ENCODE measurements at regions not wholly inside any gene's neighbourhood (a gene's known extent, or its start where the extent isn't known, plus 50 kb on each side); places are given as distances from the start of the nearest gene placed in this dataset.

GRCh38 chr4:187046471-187046870 is 322.8 kb upstream of the FAT1 start:
- no peaks in the 10 kb centered on the region for H3K36me3 ChIP-seq (ENCODE audit: insufficient read depth)
- DNase-seq (ENCODE audit: extremely low spot score), result no peak
- no peak overlapping the region for H3K27ac ChIP-seq (ENCODE audit: low read depth)
- 66% methylated on average over 4 of the region's 4 CpGs for WGBS
- no peak overlapping the region for H3K4me3 ChIP-seq (ENCODE audit: low read depth, low read length)
- no peaks in the 10 kb centered on the region for H3K4me1 ChIP-seq (ENCODE audit: insufficient read depth)

DNA sequence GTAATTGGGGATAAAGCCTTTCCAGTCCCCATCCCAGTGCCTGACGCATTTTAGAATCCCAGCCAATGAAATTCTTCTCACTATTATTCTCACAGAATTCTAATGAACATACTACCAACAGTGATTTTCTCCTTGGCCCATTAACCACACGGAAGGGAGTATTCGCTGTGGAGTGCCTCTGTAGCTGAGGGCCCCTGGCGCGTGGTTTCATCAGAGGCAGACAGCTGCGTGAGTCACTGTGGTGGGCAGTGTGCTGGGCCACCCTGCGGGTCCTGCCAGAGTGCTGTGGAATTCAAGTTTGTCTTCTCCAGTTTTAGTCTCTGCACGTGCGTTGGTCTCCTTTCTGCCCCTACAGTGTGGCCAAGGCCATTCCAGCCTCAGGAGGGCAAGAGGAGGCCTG is 335.4 kb upstream of the FAT1 start:
- no peak for DNase-seq (ENCODE audit: extremely low spot score)
- Histone ChIP-seq H3K4me1 (ENCODE audit: insufficient read depth) (no peaks in the 10 kb centered on the region), H3K27ac (ENCODE audit: low read depth) (no peak overlapping the region), H3K36me3 (ENCODE audit: insufficient read depth) (no peaks in the 10 kb centered on the region), H3K4me3 (ENCODE audit: low read depth, low read length) (no peak overlapping the region)
- 94% methylated on average over 9 of the region's 9 CpGs for WGBS

DNA sequence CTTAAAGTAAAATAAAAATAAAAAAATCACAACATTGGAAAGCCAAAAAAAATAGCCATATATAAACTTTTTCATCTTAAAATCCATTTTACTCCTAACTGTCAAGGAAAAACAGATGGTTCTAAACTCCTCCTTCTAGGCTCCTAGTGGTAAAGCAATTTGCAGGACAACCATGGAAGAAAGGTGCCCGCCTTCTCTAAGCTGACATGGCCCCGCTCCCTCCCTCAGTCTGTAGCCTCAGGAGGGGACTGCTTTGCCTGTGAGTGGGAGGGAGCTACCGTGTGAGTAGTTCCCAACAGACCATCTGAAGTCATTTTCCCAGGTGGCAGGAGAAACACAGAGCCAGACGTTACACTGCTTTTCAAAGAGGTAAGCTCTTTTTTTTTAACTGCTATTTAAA is 336.2 kb upstream of the FAT1 start:
- no peaks in the 10 kb centered on the region for H3K36me3 ChIP-seq (ENCODE audit: insufficient read depth)
- H3K4me3 ChIP-seq (ENCODE audit: low read depth, low read length), result no peak overlapping the region
- no peaks in the 10 kb centered on the region for H3K4me1 ChIP-seq (ENCODE audit: insufficient read depth)
- no peak overlapping the region for H3K27ac ChIP-seq (ENCODE audit: low read depth)
- DNase-seq (ENCODE audit: extremely low spot score), result no peak
- 44% methylated on average over 4 of the region's 4 CpGs for WGBS

- H3K36me3 ChIP-seq (ENCODE audit: insufficient read depth), result no peaks in the 10 kb centered on the region
- WGBS, result 90% methylated on average over 14 of the region's 14 CpGs
Measured at GRCh38 chr4:187060551-187060950, 336.9 kb upstream of the FAT1 start.

DNA sequence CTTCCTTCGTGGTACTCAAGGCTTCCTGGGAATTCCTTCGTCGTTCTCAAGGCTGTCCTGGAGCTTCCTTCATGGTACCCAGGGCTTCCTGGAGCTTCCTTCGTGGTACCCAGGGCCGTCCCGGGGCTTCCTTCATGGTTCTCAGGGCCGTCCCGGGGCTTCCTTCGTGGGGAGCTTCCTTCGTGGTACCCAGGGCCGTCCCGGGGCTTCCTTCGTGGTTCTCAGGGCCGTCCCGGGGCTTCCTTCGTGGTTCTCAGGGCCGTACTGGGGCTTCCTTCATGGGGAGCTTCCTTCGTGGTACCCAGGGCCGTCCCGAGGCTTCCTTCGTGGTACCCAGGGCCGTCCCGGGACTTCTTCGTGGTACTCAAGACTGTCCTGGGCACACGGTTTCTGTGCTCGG is 339.6 kb upstream of the FAT1 start:
- H3K27ac ChIP-seq (ENCODE audit: low read depth), result no peak overlapping the region
- no peaks in the 10 kb centered on the region for H3K36me3 ChIP-seq (ENCODE audit: insufficient read depth)
- no peak for DNase-seq (ENCODE audit: extremely low spot score)
- no peak overlapping the region for H3K4me3 ChIP-seq (ENCODE audit: low read depth, low read length)
- no peaks in the 10 kb centered on the region for H3K4me1 ChIP-seq (ENCODE audit: insufficient read depth)
- 90% methylated on average over 26 of the region's 26 CpGs for WGBS

More at GRCh38 chr4:187060551-187060950, 336.9 kb upstream of the FAT1 start:
- Histone ChIP-seq H3K27ac (ENCODE audit: low read depth) (no peak overlapping the region), H3K4me3 (ENCODE audit: low read depth, low read length) (no peak overlapping the region), H3K4me1 (ENCODE audit: insufficient read depth) (no peaks in the 10 kb centered on the region)
- DNase-seq (ENCODE audit: extremely low spot score), result no peak

DNA sequence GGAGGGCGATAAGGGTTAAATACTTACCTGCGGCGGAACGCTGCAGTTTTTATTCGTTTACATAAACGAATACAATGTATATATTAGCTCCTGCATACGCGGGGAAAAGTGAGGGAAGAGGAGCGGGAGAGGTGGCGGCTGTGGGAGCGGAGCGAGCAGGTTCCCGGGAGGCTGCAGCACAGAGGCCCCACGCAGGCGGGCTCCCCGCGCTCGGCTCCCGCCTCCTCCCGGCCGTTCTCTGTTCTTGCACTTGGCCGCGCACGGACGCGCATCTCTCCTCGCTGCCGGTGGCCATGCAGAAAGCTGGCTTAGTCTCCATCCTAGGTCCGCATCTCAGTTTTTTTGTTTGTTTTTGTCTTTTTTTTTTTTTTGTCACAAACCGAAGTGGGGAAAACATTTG is 340.4 kb upstream of the FAT1 start:
- Histone ChIP-seq H3K27ac (ENCODE audit: low read depth) (no peak overlapping the region), H3K36me3 (ENCODE audit: insufficient read depth) (no peaks in the 10 kb centered on the region), H3K4me3 (ENCODE audit: low read depth, low read length) (no peak overlapping the region), H3K4me1 (ENCODE audit: insufficient read depth) (no peaks in the 10 kb centered on the region)
- WGBS, result 92% methylated on average over 30 of the region's 30 CpGs
- DNase-seq (ENCODE audit: extremely low spot score), result no peak

DNA sequence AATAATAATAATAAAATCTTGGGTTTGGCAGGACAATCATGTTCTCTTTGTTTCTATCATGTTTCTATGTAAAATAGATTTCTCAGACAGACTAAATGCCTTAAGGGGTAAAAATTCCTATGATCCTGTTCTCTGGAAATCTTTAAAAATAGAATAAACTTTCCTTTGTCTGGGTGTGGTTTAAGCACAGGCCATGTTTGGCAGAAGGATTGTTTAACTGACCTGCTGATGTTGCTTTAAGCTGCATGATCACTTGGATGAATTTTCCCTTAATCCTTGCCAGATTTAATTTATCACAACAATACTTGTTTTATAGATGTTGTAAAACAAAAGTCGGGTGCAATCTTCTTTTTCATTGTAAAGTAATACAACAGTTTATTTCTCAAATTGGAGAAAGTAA is 341.7 kb upstream of the FAT1 start:
- Histone ChIP-seq H3K4me1 (ENCODE audit: insufficient read depth) (no peaks in the 10 kb centered on the region), H3K4me3 (ENCODE audit: low read depth, low read length) (no peak overlapping the region), H3K36me3 (ENCODE audit: insufficient read depth) (no peaks in the 10 kb centered on the region), H3K27ac (ENCODE audit: low read depth) (no peak overlapping the region)
- peak; percentile 17 for DNase-seq (ENCODE audit: extremely low spot score)
- 15% methylated on average over 1 of the region's 1 CpG for WGBS

- 77% methylated on average over 13 of the region's 13 CpGs for WGBS
- no peak overlapping the region for H3K27ac ChIP-seq (ENCODE audit: low read depth)
- no peaks in the 10 kb centered on the region for H3K36me3 ChIP-seq (ENCODE audit: insufficient read depth)
- no peak for DNase-seq (ENCODE audit: extremely low spot score)
- no peaks in the 10 kb centered on the region for H3K4me1 ChIP-seq (ENCODE audit: insufficient read depth)
- no peak overlapping the region for H3K4me3 ChIP-seq (ENCODE audit: low read depth, low read length)
Measured at GRCh38 chr4:187065806-187066205, 342.1 kb upstream of the FAT1 start.

DNA sequence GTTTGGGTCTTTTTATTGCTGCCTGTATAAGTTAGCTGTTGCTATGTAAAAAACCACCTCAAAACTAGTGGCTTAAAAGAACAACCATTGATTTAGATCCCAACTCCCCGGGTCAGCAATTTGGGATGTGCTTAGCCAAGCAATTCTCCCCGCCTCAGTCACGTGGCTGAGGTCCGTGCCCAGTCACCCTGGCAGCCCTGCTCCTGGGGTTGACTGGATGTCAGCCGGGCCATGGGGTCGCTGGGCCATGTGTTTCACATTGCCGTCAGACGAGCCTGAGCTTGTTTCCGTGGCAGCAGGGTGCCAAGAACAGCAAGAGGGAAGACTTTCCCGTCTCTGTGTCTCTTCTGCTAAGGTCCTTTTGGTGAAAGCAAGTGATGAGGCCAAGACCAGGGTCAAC is 345.7 kb upstream of the FAT1 start:
- Histone ChIP-seq H3K27ac (ENCODE audit: low read depth) (no peak overlapping the region), H3K36me3 (ENCODE audit: insufficient read depth) (no peaks in the 10 kb centered on the region), H3K4me3 (ENCODE audit: low read depth, low read length) (no peak overlapping the region), H3K4me1 (ENCODE audit: insufficient read depth) (no peaks in the 10 kb centered on the region)
- no peak for DNase-seq (ENCODE audit: extremely low spot score)
- 79% methylated on average over 10 of the region's 10 CpGs for WGBS

GRCh38 chr4:187070158-187070557 is 346.5 kb upstream of the FAT1 start:
- Histone ChIP-seq H3K27ac (ENCODE audit: low read depth) (no peak overlapping the region), H3K4me1 (ENCODE audit: insufficient read depth) (no peaks in the 10 kb centered on the region), H3K4me3 (ENCODE audit: low read depth, low read length) (no peak overlapping the region), H3K36me3 (ENCODE audit: insufficient read depth) (no peaks in the 10 kb centered on the region)
- WGBS, result 96% methylated on average over 3 of the region's 3 CpGs
- DNase-seq (ENCODE audit: extremely low spot score), result no peak

GRCh38 chr4:187070740-187071139 is 347.1 kb upstream of the FAT1 start:
- Histone ChIP-seq H3K36me3 (ENCODE audit: insufficient read depth) (no peaks in the 10 kb centered on the region), H3K27ac (ENCODE audit: low read depth) (no peak overlapping the region), H3K4me1 (ENCODE audit: insufficient read depth) (no peaks in the 10 kb centered on the region), H3K4me3 (ENCODE audit: low read depth, low read length) (no peak overlapping the region)
- DNase-seq (ENCODE audit: extremely low spot score), result no peak
- 91% methylated on average over 1 of the region's 1 CpG for WGBS

DNA sequence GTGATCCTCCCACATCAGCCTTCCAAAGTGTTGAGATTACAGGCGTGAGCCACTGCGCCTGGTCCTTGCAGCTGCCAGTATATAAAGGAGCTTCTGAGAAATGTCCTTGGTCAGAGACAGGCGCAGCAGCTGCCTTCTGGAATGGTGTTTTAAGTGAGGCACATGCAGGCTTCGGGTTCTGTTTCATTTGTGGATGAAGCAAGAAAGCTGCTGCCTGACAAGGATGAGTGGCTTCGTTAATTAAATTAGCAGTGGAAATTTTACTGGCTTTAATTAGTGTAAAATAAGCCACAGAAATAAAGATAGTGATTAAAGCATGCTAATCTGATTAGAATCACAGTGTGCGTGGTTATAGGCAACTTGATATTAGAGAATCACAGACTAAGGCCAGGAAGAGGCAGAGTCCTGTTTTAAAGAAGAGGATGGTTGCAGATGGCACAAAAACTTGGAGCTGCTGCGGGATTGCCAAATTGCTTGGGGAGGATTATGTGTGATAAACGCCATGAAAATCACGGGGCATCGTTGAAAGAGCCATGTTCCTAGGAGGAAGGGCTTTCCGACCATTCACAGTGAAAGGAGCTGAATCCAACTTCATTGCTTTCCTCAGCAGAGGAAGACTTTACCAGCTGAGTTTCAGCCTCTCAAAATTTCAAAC is 348.4 kb upstream of the FAT1 start:
- 63% methylated on average over 11 of the region's 11 CpGs for WGBS
- DNase-seq (ENCODE audit: extremely low spot score), result no peak
- no peak overlapping the region for H3K27ac ChIP-seq (ENCODE audit: low read depth)
- no peaks in the 10 kb centered on the region for H3K4me1 ChIP-seq (ENCODE audit: insufficient read depth)
- H3K4me3 ChIP-seq (ENCODE audit: low read depth, low read length), result no peak overlapping the region
- no peaks in the 10 kb centered on the region for H3K36me3 ChIP-seq (ENCODE audit: insufficient read depth)

GRCh38 chr4:187073820-187074219 is 350.2 kb upstream of the FAT1 start:
- H3K4me1 ChIP-seq (ENCODE audit: insufficient read depth), result no peaks in the 10 kb centered on the region
- DNase-seq (ENCODE audit: extremely low spot score), result no peak
- no peak overlapping the region for H3K4me3 ChIP-seq (ENCODE audit: low read depth, low read length)
- WGBS, result 93% methylated on average over 7 of the region's 7 CpGs
- no peaks in the 10 kb centered on the region for H3K36me3 ChIP-seq (ENCODE audit: insufficient read depth)
- no peak overlapping the region for H3K27ac ChIP-seq (ENCODE audit: low read depth)

DNA sequence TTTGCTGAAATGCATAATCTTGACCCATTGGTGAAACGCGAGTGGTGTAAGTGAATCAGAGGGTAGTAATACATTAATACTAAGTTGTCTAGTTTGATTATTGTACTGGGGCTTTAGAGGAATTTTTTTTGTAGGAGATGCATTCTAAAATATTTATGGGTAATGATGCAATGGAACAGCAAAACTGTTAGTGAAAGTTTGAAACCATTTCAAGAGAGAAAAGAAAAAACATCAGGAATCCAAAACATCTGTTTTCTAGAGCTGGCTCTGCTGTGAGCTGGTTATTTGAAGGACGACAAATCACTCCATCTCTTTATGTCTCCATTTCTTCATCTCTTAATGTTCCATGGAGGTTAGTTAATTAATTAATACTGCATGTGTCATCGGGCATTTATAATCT is 351.9 kb upstream of the FAT1 start:
- no peaks in the 10 kb centered on the region for H3K4me1 ChIP-seq (ENCODE audit: insufficient read depth)
- no peak overlapping the region for H3K4me3 ChIP-seq (ENCODE audit: low read depth, low read length)
- no peaks in the 10 kb centered on the region for H3K36me3 ChIP-seq (ENCODE audit: insufficient read depth)
- WGBS, result 44% methylated on average over 4 of the region's 4 CpGs
- DNase-seq (ENCODE audit: extremely low spot score), result no peak
- H3K27ac ChIP-seq (ENCODE audit: low read depth), result no peak overlapping the region

All from urinary bladder (tissue), 3 donors.